Stimulated activated CD4-positive, alpha-beta T cell treated with anti-CD3 and anti-CD28 coated beads, Interleukin-4, amount 100 ng/mL, for 4 hours (primary cell): ENCODE measurements at regions not wholly inside any gene's neighbourhood (a gene's known extent, or its start where the extent isn't known, plus 50 kb on each side); places are given as distances from the start of the nearest gene placed in this dataset.
"Not testable (repeated sequence)": the region's sequence is repeated elsewhere in the genome, so short reads cannot be mapped to it uniquely, and the experiment has no call there.

Source experiments
- DNase-seq, 2 experiments: peaks; one replicate each; pipeline ENCODE4 v3.0.0-alpha.2; 2020

DNA sequence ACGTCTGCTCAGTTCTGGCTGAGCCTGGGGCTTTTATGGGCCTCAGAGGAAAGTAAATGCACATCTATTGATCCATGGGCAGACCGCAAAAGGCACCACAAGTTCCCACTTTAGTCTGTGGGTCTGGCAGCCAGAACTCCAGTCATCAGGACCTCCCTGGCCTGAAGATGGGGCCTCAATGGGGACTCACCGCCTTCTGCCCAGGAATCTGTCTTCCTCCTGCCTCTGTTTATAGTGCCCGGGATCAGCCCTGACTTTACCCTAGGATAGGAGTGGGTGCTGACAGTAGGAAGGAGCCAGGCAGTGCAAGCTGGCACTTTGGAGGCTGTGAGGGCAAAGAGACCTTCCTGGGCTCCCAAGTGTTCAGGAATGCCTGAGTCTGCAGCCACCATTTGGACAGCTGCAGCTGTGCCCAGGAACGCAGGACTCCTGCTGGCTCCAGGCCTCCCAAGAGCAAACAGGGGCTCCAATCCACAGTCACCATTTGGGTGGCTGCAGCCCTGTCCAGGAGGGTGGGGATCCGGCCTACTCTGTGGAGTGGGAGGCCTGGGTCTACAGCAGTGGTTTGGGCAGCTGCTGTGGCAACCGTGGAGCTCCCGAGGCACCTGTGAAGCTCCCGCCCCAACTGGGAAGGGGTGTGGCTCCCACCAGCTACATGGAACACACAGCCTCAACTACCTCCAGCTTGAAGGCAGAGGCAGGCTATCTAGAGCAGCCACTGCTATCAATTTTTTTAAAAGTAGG is 1440.9 kb upstream of the ADGRL3 start:
- no peak for DNase-seq

GRCh38 chr4:59762344-59762743 is 1437.8 kb upstream of the ADGRL3 start:
- DNase-seq = no peak

DNA sequence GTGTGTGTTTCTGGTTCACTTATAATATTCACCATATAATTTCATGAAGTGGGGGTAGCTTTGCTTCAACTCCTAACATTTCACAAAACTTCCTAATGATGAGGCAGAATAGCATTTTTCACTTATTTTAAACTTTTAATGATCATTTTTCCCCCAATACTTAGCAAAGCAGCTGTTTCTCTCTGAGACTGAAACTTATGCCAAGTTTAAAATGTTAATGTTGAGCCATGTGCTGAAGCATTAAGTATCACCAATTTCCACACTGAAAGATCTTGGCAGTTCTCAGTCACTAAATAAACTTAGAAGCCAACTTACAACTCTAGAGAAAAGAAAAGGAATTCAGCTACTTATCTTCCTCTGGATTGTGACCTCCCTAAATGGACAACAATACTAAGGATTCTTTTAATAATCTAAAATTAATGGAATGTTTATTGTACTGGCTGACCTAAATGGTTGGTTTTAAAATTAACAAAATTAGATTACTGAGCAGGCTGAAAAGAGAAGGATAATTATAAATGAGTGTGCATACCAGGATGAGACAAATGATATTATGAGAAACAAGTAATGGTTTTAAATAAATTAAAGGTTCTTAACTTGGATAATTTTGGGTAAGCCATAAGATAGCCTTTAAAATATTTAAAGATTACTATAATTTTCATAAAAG is 1429.4 kb upstream of the ADGRL3 start:
- no peak for DNase-seq

DNA sequence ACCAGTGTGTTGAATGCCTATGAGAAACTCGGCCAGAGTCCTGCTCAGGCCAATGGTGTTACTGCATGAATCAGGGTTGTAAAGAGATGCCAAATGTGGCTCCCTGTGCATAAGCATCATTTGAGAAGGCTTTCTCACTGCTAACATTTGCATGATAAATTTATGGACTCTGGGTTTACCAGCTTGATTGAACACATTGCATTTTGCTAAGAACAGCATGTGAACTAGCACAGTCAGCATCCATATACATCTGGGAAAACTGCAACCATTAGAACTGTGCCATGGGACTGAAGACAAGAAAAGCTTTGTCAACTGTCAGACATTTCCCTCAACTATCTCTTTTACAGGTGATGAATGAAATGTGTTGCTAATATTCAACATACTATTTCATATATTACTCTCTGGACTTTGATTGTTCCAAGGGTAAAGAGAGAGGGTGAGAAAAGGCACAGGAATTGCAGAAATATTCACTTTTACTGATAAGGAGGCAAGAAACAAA is 1427.4 kb upstream of the ADGRL3 start:
- no peak for DNase-seq

GRCh38 chr4:59780271-59780670 is 1419.9 kb upstream of the ADGRL3 start:
- DNase-seq = not testable (repeated sequence)

GRCh38 chr4:59805176-59805575 is 1395.0 kb upstream of the ADGRL3 start:
- no peak for DNase-seq

- no peak for DNase-seq
Measured at GRCh38 chr4:59814402-59815010, 1385.6 kb upstream of the ADGRL3 start.

GRCh38 chr4:59818656-59819055 is 1381.5 kb upstream of the ADGRL3 start:
- DNase-seq = no peak

DNA sequence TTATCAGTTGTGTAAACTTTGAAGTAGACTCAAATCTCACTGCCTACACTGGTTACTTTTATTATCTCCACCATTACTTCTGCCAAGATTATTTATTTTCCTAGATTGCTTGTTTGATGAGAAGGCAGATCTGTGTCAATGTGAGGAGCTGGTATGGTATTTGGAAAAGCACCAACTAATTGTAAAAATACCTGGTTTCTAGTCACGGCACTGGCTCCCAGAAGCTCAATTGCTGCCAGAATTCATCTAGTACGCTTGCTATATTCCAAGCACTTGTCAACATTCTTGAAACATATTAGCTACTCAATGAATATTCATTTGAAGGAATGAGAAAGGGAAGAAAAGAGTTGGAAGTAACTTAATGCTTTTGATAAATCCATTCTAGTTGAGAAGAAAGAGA is 1376.8 kb upstream of the ADGRL3 start:
- no peak for DNase-seq

GRCh38 chr4:59825104-59825503 is 1375.0 kb upstream of the ADGRL3 start:
- no peak for DNase-seq

DNA sequence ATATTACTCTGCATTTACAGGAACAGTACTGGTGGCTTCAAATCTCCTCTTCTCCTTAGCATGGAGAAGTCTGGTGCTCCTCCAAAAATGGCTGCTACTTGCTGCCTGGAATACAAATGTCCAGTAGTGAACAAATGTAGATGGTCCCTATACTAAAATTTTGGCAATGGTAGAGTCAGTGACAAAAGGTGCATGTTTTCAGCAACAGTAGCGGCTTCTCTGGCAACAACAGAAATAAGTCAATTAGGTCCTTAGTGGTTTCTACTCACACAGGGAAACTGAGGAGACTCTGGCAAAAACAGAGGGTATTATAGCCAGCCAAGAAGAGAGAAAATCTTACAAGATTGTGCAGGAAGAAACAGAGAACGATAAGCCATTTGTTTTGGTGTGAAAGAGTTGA is 1368.4 kb upstream of the ADGRL3 start:
- DNase-seq = no peak

DNA sequence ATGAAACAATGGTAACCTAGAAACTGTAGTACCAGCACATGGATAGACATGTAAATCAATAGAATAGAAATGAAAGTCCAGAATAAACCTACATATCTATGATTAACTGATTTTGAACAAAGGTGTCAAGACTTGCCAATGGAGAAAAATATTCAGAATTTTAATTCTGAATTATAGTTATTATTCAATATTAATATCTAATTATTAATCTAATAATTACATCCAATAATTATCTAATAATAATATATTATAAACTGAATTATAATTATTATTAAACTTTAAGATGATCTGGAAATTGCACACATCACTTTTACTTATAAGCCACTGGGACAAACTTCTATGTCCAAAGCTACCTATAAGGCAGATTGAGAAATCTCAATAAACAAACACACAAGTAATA is 1365.2 kb upstream of the ADGRL3 start:
- DNase-seq = no peak

DNA sequence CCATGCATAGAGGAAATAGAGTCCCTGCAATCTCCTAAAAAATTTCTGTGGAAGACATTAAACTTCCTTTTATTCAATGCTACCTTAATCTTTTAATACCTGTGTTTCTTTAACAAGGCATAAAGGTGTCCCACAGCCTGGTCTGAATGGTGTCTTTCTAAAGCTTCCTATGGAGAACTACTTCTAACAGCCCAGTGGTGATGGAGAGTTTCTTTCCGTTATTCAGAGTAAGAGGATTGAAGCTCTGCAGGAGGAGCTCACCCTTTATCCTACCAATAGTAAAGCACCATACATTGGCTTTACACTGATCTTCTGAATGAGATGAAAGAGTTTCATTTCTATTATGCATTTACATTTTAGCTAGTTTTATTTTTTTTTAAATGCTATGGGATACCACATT is 1362.4 kb upstream of the ADGRL3 start:
- no peak for DNase-seq

DNA sequence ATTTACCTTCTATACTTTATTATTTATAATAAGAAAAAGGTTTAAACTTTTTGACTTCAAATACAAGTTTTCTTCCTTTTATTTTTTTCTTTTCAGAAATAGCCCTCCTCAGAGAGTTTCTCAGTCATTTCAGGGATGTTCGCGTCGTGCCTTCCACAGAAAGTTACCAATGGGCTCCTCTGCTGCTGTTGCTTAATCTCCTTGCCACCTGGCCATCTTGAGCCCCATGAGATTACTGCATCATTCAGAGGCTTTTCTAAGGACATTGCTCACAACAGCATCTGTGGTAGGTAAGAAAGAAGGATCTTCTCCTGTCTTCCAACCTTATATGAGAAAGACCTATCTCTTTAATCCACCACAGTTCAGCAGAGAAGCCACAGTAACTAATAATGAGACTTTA is 1361.9 kb upstream of the ADGRL3 start:
- DNase-seq = no peak

DNA sequence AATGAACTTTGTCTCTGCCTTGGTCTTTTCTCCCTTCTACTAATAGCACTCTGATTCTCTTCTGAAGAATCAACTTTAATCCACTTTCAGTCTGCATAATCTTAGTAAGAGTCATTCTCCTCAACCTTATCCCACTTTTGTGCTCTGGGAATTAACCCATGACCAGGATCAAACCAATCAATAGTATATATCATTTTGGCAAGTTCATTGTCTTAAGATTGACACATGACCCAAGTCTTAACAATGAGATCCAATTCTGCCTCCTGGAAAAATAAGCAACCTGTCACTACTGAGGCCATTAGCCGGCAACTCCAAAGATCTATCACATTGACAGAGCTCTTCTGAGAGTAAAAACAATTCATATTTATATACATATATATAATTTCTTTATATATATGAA is 1358.4 kb upstream of the ADGRL3 start:
- DNase-seq = no peak

DNA sequence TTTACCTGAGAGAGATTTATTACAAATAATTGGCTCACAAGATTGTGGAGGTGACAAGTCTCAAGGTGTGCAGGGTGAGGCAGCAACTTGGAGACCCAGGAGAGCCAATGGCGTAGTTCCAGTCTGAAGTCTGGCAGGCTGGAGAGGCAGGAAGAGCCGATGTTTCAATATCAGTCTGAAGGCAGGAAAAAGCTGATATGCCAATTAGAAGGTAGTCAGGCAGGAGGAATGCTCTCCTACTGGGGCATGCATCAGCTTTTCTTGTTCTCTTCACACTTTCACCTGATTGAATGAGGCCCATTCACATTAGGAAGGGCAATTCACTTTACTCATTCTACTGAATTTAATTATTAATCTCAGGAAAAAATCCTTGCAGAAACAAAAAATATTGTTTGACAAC is 1351.7 kb upstream of the ADGRL3 start:
- no peak for DNase-seq

- no peak for DNase-seq
Measured at GRCh38 chr4:59855630-59856352, 1344.3 kb upstream of the ADGRL3 start.

- DNase-seq = no peak
Measured at GRCh38 chr4:59869056-59869455, 1331.1 kb upstream of the ADGRL3 start.

- no peak for DNase-seq
Measured at GRCh38 chr4:59869559-59869958, 1330.6 kb upstream of the ADGRL3 start.

- no peak for DNase-seq
Measured at GRCh38 chr4:59881632-59882031, 1318.5 kb upstream of the ADGRL3 start.

DNA sequence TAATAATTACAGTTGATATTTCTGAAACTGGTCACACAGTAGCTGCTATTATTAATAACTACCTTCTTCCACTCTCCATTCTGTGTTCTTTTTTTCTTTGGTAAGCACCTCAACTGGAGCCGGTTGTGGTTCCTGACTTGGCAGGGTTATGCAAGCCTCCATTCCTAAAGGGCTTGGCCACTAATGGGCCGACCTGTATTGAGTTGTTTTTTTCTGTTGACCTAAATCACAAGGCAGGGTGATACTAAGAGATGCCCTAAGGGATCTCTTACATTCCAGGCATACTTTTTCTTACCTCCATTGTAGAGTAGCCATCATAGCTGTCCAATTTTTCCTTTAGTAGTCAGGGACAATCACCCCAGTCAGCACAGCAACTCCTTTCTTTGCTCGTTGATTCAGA is 1295.8 kb upstream of the ADGRL3 start:
- DNase-seq = no peak

DNA sequence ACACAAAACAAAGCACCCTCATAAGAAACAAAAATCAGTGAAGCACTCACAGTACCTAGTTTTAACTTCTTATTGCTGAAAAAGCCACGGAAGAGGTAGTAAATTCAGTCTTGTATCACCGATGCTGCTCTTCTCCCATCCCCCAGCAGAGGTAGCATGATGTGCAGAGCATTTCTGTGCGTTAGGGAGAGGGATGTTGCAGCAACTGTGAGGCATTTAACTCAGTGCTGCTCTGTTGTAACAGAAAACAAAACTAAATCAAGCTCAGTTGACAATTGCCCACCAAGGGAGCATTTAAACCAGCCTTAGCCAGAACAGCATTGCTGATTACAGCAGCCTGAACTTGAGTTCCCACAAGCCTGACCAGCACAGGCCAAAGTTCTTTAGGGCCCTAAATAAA is 1279.7 kb upstream of the ADGRL3 start:
- DNase-seq = no peak

- no peak for DNase-seq
Measured at GRCh38 chr4:59925290-59925689, 1274.8 kb upstream of the ADGRL3 start.

- DNase-seq = no peak
Measured at GRCh38 chr4:59936566-59936965, 1263.6 kb upstream of the ADGRL3 start.
